T-helper 2 cell treated with Interferon-gamma antibody and Interleukin-4, amounts not matched to agents 100 ng/mL and 5 ng/mL, for 36 hours (primary cell): ENCODE measurements at regions not wholly inside any gene's neighbourhood (a gene's known extent, or its start where the extent isn't known, plus 50 kb on each side); places are given as distances from the start of the nearest gene placed in this dataset.
"Not testable (repeated sequence)": the region's sequence is repeated elsewhere in the genome, so short reads cannot be mapped to it uniquely, and the experiment has no call there.

Experiments used
- intact Hi-C: fragments of 100-400 bp; cut with micrococcal nuclease; formaldehyde crosslinking; loops from one replicate; pipeline ENCODE4 v1.15.1; 2023

- intact Hi-C loops = no loop called here
These were observed 148.4 kb upstream of the CLNK start for GRCh38 chr4:10832806-10833628.

GRCh38 chr4:10831727-10832408 is 147.3 kb upstream of the CLNK start:
- intact Hi-C loops = no loop called here

GRCh38 chr4:10828918-10829538 is 144.5 kb upstream of the CLNK start:
- intact Hi-C loops = not testable (repeated sequence)

DNA sequence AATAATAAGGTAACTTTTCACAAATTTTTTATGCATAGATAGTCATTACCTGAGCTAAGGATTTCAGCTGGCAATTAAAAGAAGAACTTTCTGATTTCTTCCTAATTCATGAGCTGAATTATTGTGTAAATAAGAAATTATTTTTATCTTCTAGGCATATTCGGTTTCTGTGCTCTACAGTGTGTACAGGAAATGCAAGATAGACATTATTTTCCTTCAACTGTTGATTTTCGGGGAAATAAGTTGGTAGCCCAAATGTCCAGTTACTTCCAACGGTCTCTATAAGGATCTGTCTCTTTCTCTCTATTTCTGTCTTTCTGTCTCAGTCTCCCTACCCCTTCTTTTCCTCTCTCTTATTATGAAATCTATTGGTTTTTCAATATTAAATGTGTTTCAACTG is 137.3 kb upstream of the CLNK start:
- intact Hi-C loops = no loop called here

GRCh38 chr4:10816571-10816970 is 132.0 kb upstream of the CLNK start:
- intact Hi-C loops = no loop called here

- intact Hi-C loops = no loop called here
These were observed 127.4 kb upstream of the CLNK start for GRCh38 chr4:10811991-10812390.

GRCh38 chr4:10810411-10810810 is 125.8 kb upstream of the CLNK start:
- intact Hi-C loops = no loop called here

- intact Hi-C loops = no loop called here
These were observed 125.3 kb upstream of the CLNK start for GRCh38 chr4:10809905-10810304.

DNA sequence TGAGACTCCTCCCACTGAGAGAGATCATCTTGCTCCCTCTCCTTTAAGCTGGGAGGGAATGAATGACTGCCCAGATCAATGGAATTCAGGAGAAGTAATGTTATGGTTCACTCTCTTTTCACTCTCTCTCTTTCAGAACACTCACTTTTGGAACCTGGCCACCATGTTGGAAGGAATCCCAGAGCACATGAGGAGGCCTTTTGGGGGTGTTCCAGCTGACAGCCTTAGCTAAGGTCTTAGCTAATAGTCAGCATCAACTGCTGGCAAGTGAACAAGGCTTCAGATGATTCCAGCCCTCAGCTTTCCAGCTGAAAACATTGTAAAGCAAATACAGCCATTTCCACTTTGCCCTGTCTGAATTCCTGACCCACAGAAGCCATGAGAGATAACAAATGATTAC is 124.0 kb upstream of the CLNK start:
- intact Hi-C loops = no loop called here

GRCh38 chr4:10806953-10807645 is 122.5 kb upstream of the CLNK start:
- intact Hi-C loops = no loop called here

DNA sequence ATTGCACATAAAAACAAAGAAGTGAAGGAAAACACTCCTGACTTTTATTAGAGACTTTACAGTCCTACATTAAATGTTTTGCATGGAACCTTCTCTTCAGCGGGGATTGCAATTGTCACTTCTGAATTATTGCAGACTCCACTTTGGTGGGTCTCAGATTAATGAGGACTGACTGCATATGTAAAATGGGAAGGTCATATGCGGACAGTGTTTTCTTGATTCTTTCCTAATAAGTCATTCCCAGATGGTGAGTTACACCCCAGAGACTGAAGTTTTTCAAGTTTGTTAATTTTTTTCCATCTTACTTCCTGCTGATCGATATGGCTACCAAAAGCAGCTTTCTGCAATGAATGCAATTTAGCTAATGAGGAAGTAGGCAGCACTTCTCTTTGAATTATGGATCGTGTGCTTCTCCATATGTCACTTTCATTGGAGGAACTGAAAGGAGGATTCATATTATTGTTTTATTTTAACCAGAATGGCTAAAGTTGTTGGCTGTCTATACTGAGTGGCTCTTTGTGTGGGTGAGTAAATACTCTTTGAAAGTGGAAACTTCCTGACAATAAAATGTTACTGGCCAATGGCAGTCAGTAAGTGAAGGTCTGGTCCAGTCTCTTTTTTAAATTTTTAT is 119.3 kb upstream of the CLNK start:
- intact Hi-C loops = no loop called here

- intact Hi-C loops = no loop called here
These were observed 102.8 kb upstream of the CLNK start for GRCh38 chr4:10787365-10787764.

GRCh38 chr4:10784621-10785020 is 100.1 kb upstream of the CLNK start:
- intact Hi-C loops = no loop called here

DNA sequence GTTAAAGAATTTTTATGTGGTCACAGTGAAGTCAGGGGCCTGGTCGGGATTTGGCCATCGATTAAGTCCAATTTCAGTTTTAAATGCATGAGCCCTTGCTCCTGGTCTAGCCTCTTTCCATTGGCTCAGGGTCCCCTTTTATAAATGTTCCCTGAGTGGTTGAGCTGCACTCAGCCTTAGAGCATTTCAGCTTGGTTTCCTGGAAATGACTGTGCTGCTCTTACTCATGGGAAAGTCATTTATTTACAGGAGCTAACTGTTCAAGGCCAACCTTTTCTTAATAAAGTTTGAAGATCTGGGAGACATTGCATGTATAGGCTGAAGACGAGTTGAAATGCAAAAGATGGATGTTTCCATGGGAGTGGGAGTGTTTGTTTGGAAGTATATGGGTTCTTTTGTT is 98.8 kb upstream of the CLNK start:
- intact Hi-C loops = no loop called here

DNA sequence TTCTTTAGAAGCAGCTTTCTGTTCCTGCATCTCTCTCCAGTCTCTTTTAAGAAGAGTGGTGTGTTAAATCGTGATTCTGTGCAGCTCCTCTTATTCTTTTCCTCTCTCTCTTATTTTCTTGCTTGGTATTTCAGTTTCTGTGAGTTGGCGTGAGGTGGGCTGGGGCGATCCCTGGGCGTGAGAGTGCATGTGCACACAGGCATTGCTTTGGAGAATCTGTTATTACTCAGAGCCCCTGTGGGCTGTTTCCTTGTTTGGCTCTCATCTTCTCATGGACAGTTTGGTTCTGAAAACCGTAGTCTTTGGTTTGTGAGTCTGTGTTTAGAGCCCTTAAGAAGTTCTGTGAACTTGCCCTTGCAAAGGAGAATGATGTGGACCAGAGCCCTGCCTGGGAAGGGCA is 97.2 kb upstream of the CLNK start:
- intact Hi-C loops = no loop called here

DNA sequence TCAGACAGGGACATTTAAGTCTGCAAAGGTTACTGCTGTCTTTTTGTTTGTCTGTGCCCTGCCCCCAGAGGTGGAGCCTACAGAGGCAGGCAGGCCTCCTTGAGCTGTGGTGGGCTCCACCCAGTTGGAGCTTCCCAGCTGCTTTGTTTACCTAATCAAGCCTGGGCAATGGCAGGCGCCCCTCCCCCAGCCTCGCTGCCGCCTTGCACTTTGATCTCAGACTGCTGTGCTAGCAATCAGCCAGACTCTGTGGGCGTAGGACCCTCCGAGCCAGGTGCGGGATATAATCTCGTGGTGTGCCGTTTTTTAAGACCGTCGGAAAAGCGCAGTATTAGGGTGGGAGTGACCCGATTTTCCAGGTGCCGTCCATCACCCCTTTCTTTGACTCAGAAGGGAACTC is 96.2 kb upstream of the CLNK start:
- intact Hi-C loops = not testable (repeated sequence)

- intact Hi-C loops = not testable (repeated sequence)
These were observed 90.6 kb upstream of the CLNK start for GRCh38 chr4:10775132-10775531.

DNA sequence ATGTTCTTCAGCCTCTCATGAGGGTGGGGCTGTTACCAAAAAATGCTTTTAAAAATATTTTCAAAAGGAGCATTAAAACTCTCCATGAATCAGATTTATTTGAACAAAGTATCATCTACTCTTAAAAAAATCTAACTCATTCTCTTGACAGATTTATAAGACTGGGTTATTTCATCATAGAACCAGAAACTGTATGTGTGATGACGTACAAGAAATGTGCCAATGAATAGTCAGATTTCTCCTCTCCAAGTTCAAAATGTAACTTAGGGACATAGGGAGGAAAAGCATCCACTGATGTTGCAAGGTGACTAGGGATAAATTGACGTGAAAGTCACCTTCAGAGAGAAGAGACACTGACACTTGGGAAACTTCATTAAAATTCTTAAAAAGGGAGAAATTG is 89.1 kb upstream of the CLNK start:
- intact Hi-C loops = no loop called here

GRCh38 chr4:10773010-10773409 is 88.4 kb upstream of the CLNK start:
- intact Hi-C loops = no loop called here

GRCh38 chr4:10765386-10765785 is 80.8 kb upstream of the CLNK start:
- intact Hi-C loops = no loop called here

DNA sequence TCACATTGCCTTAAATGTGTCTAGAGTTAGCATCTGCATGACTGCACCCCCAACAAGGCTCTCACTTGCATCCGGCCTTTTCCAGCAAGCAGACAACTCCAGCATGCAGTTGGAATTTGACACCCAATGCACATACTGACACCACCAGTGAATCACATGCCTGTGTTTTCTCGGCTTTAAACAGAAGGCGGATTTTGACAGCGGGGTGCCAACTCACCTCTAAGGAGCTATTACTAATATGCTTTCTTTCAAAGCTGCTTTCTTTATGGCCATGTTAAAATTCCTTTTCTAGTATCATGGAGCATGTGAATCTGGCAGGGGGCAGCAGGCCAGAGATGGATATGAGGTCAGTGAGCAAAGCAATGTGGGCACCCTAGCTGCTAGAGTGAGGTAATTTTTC is 78.0 kb upstream of the CLNK start:
- intact Hi-C loops = no loop called here
